ENCODE measurements at regions not wholly inside any gene's neighbourhood (a gene's known extent, or its start where the extent isn't known, plus 50 kb on each side); places are given as distances from the start of the nearest gene placed in this dataset.

- DNase-seq (ENCODE audit: low spot score): no peak
These were observed 147.0 kb upstream of the THRB start for GRCh38 chr3:24641628-24642027.

DNA sequence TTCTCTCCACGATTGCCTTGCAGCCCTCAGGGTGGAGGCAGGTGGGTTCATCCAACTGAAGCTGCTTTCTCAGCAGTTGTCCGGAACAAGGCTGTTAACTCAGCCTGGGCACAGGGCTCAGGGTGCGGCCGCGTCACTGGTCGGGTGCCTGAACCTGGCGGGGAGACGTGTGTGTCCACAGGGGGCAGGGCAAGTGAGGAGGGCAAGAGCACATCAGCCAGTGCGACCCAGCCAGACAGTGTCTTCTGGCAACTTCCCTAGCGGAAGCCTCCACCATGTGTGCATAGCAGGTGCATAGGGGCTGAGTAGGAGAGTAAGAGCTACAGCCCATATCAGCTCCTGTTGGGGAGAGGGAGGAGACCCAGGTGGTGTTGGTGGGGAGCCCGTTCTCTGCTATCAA is 150.4 kb upstream of the THRB start:
- no peak for DNase-seq (ENCODE audit: low spot score)

GRCh38 chr3:24646790-24647189 is 152.1 kb upstream of the THRB start:
- DNase-seq (ENCODE audit: low spot score): no peak

DNA sequence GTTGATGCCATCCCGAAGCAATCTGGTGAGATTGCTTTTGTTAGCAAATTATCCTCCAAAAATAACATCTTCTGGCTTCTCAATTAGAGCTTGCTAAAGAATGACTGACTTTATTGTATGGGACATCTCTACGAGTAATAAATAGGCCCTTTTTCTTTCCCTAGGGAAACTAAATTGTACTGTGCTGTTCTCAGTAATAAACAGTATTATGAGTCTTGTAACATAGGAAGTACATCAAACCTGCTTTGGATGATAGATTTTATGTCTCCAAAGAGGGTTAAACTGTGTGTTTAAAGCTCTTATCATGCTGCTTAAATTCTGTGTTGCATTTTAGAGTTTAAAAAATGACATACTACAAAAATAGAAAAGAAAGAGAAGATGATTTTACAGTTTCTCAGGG is 153.4 kb upstream of the THRB start:
- DNase-seq (ENCODE audit: low spot score): no peak

GRCh38 chr3:24650839-24651238 is 156.2 kb upstream of the THRB start:
- no peak for DNase-seq (ENCODE audit: low spot score)

DNA sequence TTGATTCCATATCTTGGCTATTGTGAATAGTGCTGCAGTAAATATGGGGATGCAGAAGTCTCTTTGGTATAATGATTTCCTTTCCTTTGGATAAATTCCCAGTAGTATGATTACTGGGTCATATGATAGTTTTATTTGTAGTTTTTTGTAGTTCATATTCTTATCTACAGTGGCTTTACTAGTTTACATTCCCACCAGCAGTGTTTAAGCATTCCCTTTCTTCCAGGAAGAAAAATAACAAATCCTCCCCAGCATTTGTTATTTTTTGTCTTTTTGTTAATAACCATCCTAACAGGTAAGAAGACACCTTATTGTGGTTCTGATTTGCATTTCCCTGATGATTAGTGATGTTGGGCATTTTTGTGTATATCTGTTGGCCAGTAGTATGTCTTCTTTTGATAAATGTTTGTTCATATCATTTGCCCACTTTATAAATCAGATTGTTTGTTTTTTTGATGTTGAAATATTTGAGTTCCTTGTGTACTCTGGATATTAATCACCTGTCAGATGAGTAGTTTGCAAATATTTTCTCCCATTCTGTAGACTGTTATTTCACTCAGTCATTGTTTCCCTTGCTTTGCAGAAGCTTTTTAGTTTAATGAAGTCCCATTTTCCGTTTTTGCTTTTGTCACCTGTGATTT is 163.3 kb upstream of the THRB start:
- DNase-seq (ENCODE audit: low spot score): no peak

DNA sequence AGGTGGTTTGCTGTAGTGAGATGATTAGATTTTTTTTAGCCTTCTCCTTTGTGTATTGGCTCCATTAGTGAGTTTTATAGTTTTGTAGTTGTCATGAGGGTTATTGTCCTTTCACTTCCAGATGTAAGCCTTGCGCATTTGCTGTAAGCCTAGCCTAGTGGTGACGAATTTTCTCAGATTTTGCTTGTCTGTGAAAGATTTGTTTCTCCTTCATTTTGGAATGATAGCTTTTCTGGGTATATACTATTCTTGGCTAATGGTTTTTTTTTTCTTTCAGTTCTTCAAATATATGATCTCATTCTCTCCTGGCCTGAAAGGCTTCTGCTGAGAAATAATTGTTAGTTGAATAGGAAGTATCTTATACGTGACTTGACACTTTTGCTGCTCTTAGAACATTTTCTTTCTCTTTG is 166.5 kb upstream of the THRB start:
- no peak for DNase-seq (ENCODE audit: low spot score)

GRCh38 chr3:24662449-24663345 is 168.0 kb upstream of the THRB start:
- DNase-seq (ENCODE audit: low spot score): no peak

DNA sequence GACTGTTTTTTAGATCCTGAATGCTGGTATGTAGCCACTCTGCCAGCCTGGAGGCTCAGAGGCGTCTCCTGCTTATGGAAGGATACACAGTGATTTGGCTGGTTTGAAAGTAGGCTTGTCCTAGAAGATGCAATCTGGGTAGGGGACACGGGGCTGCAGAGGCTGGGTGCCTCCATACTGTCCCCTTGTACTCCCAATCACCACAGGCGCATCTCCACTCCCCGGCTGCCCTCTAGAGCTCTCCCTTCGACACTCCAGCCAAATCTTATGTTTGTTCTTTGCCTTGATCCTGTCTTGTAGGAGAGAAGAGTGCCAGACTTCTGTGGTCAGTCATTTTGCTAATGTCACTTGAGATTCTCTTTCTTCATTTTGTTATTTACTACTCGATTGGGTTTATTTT is 168.8 kb upstream of the THRB start:
- DNase-seq (ENCODE audit: low spot score): no peak

DNA sequence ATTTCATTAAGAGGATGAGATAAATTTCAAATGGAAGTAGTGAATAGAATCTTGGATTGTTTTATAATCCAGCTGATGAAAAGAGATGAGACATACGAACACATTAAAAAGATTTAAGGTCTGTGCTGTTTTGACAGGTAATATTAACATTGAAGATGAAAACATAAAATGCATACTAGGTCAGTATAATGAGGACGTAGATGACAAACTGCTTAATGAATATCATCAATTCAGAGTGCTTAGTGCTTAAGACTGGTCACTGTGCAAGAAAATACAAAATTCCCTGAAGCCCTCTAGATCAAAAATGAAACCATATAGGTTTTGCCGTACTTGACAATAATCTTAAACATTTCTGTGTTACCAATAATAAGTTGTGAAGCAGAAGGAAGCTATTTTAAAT is 173.4 kb upstream of the THRB start:
- no peak for DNase-seq (ENCODE audit: low spot score)

DNA sequence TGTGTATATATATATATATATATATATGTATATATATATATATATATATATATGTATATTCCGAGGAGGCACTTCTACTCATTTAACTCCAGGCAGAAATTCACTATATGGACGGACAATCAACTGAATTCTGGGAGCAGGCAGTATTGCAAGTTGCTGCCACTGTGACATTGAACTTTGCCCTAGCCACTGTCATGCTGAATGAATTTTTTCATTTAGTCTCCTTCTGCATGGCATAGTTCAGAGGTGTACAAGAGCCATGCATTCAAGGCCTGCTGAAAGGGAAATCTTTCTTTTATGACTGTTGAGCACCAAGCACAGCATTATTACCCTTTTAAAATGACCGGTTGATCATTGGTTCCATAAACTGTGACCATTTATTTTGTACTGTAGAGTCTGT is 176.2 kb upstream of the THRB start:
- DNase-seq (ENCODE audit: low spot score): no peak

- DNase-seq (ENCODE audit: low spot score): no peak
These were observed 178.9 kb upstream of the THRB start for GRCh38 chr3:24673596-24673995.

- no peak for DNase-seq (ENCODE audit: low spot score)
These were observed 179.6 kb upstream of the THRB start for GRCh38 chr3:24674261-24674660.

DNA sequence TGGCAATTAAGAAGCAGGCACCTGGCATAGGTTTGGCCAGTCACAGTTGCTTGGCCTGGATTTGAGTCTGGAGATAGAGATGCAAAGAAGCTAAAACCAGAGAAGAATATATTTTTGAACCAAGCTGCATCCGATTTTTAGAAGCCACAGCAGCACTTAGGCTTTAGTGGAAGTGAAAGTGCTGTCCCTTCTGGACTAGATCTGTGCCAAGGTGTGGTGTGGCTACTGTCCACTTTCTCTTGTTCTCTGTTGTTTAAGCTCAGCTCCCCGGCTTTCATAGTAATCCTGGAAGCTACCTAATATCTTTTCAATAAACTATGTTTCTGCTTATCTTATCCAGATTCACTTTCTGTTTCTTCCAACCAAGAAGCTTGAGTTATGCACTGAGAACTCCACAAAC is 183.4 kb upstream of the THRB start:
- DNase-seq (ENCODE audit: low spot score): no peak

- DNase-seq (ENCODE audit: low spot score): no peak
These were observed 183.8 kb upstream of the THRB start for GRCh38 chr3:24678421-24678865.

GRCh38 chr3:24679429-24679828 is 184.8 kb upstream of the THRB start:
- DNase-seq (ENCODE audit: low spot score): no peak

DNA sequence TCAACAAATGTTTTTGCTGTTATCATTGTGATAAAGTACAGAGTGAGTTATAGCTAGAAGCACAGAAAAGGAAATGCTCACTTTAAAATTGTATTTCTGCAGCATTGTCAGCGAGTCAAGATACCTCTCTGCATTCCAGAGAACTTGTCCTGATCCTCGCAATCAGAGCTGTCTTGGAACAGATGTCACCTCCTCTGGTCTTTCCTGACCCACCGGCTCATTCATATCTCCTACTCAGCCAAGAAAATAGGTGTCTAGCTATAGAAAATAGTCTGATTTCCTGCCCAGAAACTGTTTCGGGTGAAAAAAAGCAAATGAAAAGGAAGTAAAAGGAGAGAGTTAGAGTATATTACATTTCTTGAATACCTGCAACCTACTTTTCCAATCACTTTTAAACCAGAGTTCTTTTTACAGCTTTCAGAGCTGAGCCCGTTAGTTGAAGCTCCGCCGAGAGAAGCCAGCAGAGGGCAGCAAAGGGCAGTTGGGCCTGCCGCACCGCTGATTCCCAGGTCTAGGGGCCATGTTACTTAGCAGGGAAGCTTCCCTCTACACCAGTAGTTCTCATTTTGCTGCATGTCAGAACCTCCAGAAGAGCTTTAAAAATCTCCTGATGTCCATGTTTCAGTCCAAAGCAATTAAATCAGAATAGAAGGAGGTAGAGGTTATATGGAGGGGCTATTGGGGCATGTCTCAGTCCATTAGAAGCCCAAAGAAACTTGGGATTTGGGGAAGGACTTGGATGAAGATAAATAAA is 185.7 kb upstream of the THRB start:
- DNase-seq (ENCODE audit: low spot score): peak; percentile 63

GRCh38 chr3:24682141-24682547 is 187.5 kb upstream of the THRB start:
- no peak for DNase-seq (ENCODE audit: low spot score)

DNA sequence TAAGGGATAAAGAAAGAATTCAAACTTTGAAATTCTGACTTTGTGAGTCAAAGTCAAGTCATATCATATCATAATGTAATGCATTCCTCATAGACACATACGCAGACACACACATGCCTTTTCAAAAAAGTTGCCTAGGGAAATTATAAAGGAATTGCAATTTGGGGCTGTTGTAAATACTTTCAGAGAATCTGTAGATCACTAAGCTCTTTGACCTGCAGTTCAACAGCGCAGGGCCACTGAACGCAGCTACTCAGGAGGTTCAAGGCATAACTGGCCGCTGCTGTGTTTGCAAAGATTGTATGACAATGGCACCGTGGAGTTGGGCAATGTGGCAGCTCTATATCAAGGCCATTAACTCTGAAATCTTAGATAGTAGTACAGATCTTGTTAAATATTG is 188.4 kb upstream of the THRB start:
- DNase-seq (ENCODE audit: low spot score): no peak

- peak; percentile 29 for DNase-seq (ENCODE audit: low spot score)
These were observed 189.2 kb upstream of the THRB start for GRCh38 chr3:24683633-24684384.

- DNase-seq (ENCODE audit: low spot score): no peak
These were observed 189.9 kb upstream of the THRB start for GRCh38 chr3:24684506-24685023.

DNA sequence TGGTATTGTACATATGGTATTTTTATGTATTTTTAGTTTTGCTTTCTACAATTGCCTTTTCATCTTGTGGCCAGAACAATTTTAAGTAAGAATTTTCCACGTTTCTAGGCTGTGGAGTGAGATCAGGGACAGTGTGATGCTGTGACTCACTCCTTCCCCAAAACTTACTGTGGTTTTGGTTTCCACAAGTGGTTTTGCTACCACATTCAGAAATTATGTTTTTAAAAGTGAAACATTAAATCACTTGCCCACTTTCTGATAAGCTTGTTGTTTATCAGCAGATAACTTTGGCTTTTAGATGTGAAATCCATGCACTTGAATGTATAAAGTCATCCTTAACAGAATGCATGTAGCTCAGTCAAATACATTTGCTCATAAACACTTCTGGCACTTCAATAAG is 192.2 kb upstream of the THRB start:
- no peak for DNase-seq (ENCODE audit: low spot score)

Data from NAMALWA (cell line).